Ishikawa (cell line): ENCODE measurements at regions not wholly inside any gene's neighbourhood (a gene's known extent, or its start where the extent isn't known, plus 50 kb on each side); places are given as distances from the start of the nearest gene placed in this dataset.

ENCODE experiments used
- CEBPB ChIP-seq: IDR thresholded peaks from 2 replicates; pipeline ENCODE4 v1.6.1; 2012
- EP300 ChIP-seq: IDR thresholded peaks from 2 replicates; pipeline ENCODE4 v1.6.1; 2012; ENCODE audit warnings: borderline replicate concordance
- FOXM1 ChIP-seq: IDR thresholded peaks from 2 replicates; pipeline ENCODE4 v1.6.1; 2012; ENCODE audit warnings: low read depth, borderline replicate concordance
- MAX ChIP-seq: IDR thresholded peaks from 2 replicates; pipeline ENCODE4 v1.6.1; 2012
- RAD21 ChIP-seq: IDR thresholded peaks from 2 replicates; pipeline ENCODE4 v1.6.1; 2012; ENCODE audit warnings: low read depth
- REST ChIP-seq: IDR thresholded peaks from 2 replicates; pipeline ENCODE4 v1.6.1; 2012; ENCODE audit warnings: low read depth, mild to moderate bottlenecking
- TAF1 ChIP-seq: IDR thresholded peaks from 2 replicates; pipeline ENCODE4 v1.6.1; 2012; ENCODE audit warnings: low read depth, mild to moderate bottlenecking
- TCF12 ChIP-seq: IDR thresholded peaks from 2 replicates; pipeline ENCODE4 v1.6.1; 2012; ENCODE audit warnings: low read depth
- TEAD4 ChIP-seq: IDR thresholded peaks from 2 replicates; pipeline ENCODE4 v1.6.1; 2012
- ZBTB7A ChIP-seq: IDR thresholded peaks from 2 replicates; pipeline ENCODE4 v1.6.1; 2012; ENCODE audit warnings: low read depth
- TF ChIP-seq, protein P1 (sequence below): IDR thresholded peaks from 2 replicates; pipeline ENCODE4 v1.6.1; 2012

DNA sequence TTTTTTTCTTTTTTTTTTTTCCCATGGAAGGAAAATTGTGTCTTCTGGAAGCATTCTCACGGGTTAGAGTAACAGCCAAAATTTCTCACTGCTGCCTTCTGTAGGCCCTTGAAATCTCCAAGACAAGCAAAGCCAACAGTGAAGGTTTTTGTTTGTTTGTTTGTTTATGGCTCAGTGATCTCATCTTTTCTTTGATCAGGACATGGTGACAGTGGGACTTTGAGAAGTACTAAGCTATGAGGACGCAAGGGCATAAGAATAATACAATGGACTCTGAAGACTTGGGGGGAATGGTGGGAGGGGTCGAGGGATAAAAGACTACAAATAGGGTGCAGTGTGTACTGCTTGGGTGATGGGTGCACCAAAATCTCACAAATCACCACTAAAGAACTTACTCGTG lies 419.4 kb downstream of the PTPRC start:
- TF ChIP-seq REST (no peak), MAX (no peak), RAD21 (no peak), CEBPB (no peak), TEAD4 (no peak), TAF1 (no peak), ZBTB7A (no peak), TCF12 (no peak), FOXM1 (no peak), EP300 (no peak)
- TF ChIP-seq, protein P1, sequence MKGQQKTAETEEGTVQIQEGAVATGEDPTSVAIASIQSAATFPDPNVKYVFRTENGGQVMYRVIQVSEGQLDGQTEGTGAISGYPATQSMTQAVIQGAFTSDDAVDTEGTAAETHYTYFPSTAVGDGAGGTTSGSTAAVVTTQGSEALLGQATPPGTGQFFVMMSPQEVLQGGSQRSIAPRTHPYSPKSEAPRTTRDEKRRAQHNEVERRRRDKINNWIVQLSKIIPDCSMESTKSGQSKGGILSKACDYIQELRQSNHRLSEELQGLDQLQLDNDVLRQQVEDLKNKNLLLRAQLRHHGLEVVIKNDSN: no peak
